OCI-LY3 (cell line): ENCODE measurements at regions not wholly inside any gene's neighbourhood (a gene's known extent, or its start where the extent isn't known, plus 50 kb on each side); places are given as distances from the start of the nearest gene placed in this dataset.
"Not testable (repeated sequence)": the region's sequence is repeated elsewhere in the genome, so short reads cannot be mapped to it uniquely, and the experiment has no call there.

Experiments
- H2AFZ ChIP-seq: fragments of 200-600, 300-600 bp; shearing (Covaris generic); 2 replicates; pipeline ENCODE4 v1.6.0; 2014; ENCODE audit warnings: antibody characterized with exemption, low read depth, low read length
- H3K27ac ChIP-seq: fragments of 200-600, 300-600 bp; sonication (generic); 2 replicates; pipeline ENCODE4 v1.5.1; 2014; ENCODE audit warnings: mild to moderate bottlenecking, low read length, moderate library complexity, mixed read lengths
- H3K27me3 ChIP-seq: fragments of 200-600, 300-600 bp; sonication (generic); 2 replicates; pipeline ENCODE4 v1.6.1; 2014; ENCODE audit warnings: low read depth, low read length, mixed read lengths
- H3K36me3 ChIP-seq: fragments of 200-600, 300-600 bp; sonication (generic); replicated peaks from 2 replicates; pipeline ENCODE3; 2014; ENCODE audit warnings: low read depth, low read length, mixed read lengths
- H3K4me1 ChIP-seq: fragments of 300-600, 200-600 bp; sonication (generic); 2 replicates; pipeline ENCODE4 v1.6.1; 2014; ENCODE audit warnings: low read length, mixed read lengths
- H3K4me2 ChIP-seq: fragments of 200-600, 300-600 bp; sonication (generic); 2 replicates; pipeline ENCODE4 v1.6.1; 2014; ENCODE audit warnings: low read length, mixed read lengths
- H3K4me3 ChIP-seq: fragments of 300-600, 200-600 bp; sonication (generic); 2 replicates; pipeline ENCODE4 v1.5.1; 2014; ENCODE audit warnings: antibody characterized with exemption, mild to moderate bottlenecking, low read length, moderate library complexity
- H3K79me2 ChIP-seq: fragments of 300-600, 200-600 bp; shearing (Covaris generic); 2 replicates; pipeline ENCODE4 v1.6.1; 2014; ENCODE audit warnings: mild to moderate bottlenecking, low read length, mixed read lengths
- H3K9ac ChIP-seq: fragments of 300-600, 200-600 bp; shearing (Covaris generic); 2 replicates; pipeline ENCODE4 v1.6.0; 2014; ENCODE audit warnings: mild to moderate bottlenecking, low read length, moderate library complexity
- H3K9me3 ChIP-seq: fragments of 200-600, 300-600 bp; shearing (Covaris generic); 2 replicates; pipeline ENCODE4 v1.6.1; 2014; ENCODE audit warnings: low read length, mixed read lengths; ENCODE audit not compliant: insufficient read depth
- H4K20me1 ChIP-seq: fragments of 200-600, 300-600 bp; sonication (generic); 2 replicates; pipeline ENCODE4 v1.6.1; 2016; ENCODE audit warnings: low read length, mixed read lengths; ENCODE audit not compliant: insufficient read depth
- EZH2phosphoT487 ChIP-seq: fragments of 200-600 bp; shearing (Covaris generic); IDR thresholded peaks from 2 replicates; pipeline ENCODE4 v1.6.1; 2018; ENCODE audit warnings: antibody characterized with exemption, mixed run types, low read depth
- TF ChIP-seq, protein P1 (sequence below): fragments of 200-600, 300-600 bp; sonication (generic); IDR thresholded peaks from 2 replicates; pipeline ENCODE4 v1.5.1; 2014; ENCODE audit warnings: antibody characterized with exemption, low read length, low read depth

- Histone ChIP-seq H3K27ac (no peak overlapping the region), H3K4me1 (no peaks in the 10 kb centered on the region), H3K27me3 (no peaks in the 10 kb centered on the region), H3K9me3 (no peaks in the 10 kb centered on the region), H2AFZ (no peak overlapping the region), H3K4me2 (no peak overlapping the region), H3K79me2 (no peaks in the 10 kb centered on the region), H3K9ac (no peak overlapping the region), H4K20me1 (no peaks in the 10 kb centered on the region), H3K4me3 (no peak overlapping the region), H3K36me3 (no peaks in the 10 kb centered on the region)
- no peak for TF ChIP-seq EZH2phosphoT487
- TF ChIP-seq, protein P1, sequence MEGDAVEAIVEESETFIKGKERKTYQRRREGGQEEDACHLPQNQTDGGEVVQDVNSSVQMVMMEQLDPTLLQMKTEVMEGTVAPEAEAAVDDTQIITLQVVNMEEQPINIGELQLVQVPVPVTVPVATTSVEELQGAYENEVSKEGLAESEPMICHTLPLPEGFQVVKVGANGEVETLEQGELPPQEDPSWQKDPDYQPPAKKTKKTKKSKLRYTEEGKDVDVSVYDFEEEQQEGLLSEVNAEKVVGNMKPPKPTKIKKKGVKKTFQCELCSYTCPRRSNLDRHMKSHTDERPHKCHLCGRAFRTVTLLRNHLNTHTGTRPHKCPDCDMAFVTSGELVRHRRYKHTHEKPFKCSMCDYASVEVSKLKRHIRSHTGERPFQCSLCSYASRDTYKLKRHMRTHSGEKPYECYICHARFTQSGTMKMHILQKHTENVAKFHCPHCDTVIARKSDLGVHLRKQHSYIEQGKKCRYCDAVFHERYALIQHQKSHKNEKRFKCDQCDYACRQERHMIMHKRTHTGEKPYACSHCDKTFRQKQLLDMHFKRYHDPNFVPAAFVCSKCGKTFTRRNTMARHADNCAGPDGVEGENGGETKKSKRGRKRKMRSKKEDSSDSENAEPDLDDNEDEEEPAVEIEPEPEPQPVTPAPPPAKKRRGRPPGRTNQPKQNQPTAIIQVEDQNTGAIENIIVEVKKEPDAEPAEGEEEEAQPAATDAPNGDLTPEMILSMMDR, result no peak
These were observed 73.8 kb downstream of the TTC6 start for GRCh38 chr14:37669242-37669641.

- H3K9ac ChIP-seq, result no peak overlapping the region
- no peaks in the 10 kb centered on the region for H3K4me1 ChIP-seq
- no peaks in the 10 kb centered on the region for H3K9me3 ChIP-seq
- no peaks in the 10 kb centered on the region for H4K20me1 ChIP-seq
- H3K79me2 ChIP-seq, result no peaks in the 10 kb centered on the region
- no peak overlapping the region for H2AFZ ChIP-seq
- H3K36me3 ChIP-seq, result no peaks in the 10 kb centered on the region
- H3K27ac ChIP-seq, result no peak overlapping the region
- no peak for TF ChIP-seq EZH2phosphoT487
- TF ChIP-seq, protein P1, result no peak
- no peak overlapping the region for H3K4me2 ChIP-seq
- H3K27me3 ChIP-seq, result no peaks in the 10 kb centered on the region
- no peak overlapping the region for H3K4me3 ChIP-seq
These were observed 78.0 kb downstream of the TTC6 start for GRCh38 chr14:37673439-37673838.

GRCh38 chr14:37678916-37679315, 83.5 kb downstream of the TTC6 start:
- TF ChIP-seq, protein P1, result no peak
- no peak for TF ChIP-seq EZH2phosphoT487
- H4K20me1 ChIP-seq, result no peaks in the 10 kb centered on the region
- no peaks in the 10 kb centered on the region for H3K36me3 ChIP-seq
- H3K4me1 ChIP-seq, result no peaks in the 10 kb centered on the region
- H3K27me3 ChIP-seq, result no peaks in the 10 kb centered on the region
- H3K9ac ChIP-seq, result no peak overlapping the region
- no peak overlapping the region for H3K4me2 ChIP-seq
- no peak overlapping the region for H3K27ac ChIP-seq
- H3K79me2 ChIP-seq, result no peaks in the 10 kb centered on the region
- H2AFZ ChIP-seq, result no peak overlapping the region
- no peak overlapping the region for H3K4me3 ChIP-seq
- no peaks in the 10 kb centered on the region for H3K9me3 ChIP-seq

GRCh38 chr14:37681486-37681885, 86.1 kb downstream of the TTC6 start:
- H3K9ac ChIP-seq, result no peak overlapping the region
- no peak overlapping the region for H3K4me3 ChIP-seq
- H3K27me3 ChIP-seq, result no peaks in the 10 kb centered on the region
- no peaks in the 10 kb centered on the region for H3K9me3 ChIP-seq
- H3K4me1 ChIP-seq, result no peaks in the 10 kb centered on the region
- H3K79me2 ChIP-seq, result no peaks in the 10 kb centered on the region
- TF ChIP-seq, protein P1, result no peak
- TF ChIP-seq EZH2phosphoT487, result no peak
- H2AFZ ChIP-seq, result no peak overlapping the region
- H3K4me2 ChIP-seq, result no peak overlapping the region
- H4K20me1 ChIP-seq, result no peaks in the 10 kb centered on the region
- H3K27ac ChIP-seq, result no peak overlapping the region
- no peaks in the 10 kb centered on the region for H3K36me3 ChIP-seq

DNA sequence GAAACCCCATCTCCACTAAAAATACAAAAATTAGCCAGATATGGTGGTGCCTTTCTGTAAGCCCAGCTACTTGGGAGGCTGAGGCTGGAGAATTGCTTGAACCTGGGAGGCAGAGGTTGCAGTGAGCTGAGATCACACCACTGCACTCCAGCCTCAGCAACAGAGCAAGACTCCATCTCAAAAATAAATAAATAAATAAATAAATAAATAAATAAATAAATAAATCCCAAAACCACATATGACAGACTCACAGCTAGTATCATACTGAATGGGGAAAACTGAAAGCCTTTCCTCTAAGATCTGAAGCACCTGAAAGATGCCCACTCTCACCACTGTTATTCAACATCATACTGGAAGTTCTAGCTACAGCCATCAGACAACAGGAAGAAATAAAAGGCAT, 97.3 kb downstream of the TTC6 start:
- H2AFZ ChIP-seq, H3K4me3 ChIP-seq, H3K27me3 ChIP-seq, H4K20me1 ChIP-seq, H3K79me2 ChIP-seq, H3K27ac ChIP-seq, H3K4me2 ChIP-seq, H3K9me3 ChIP-seq, H3K4me1 ChIP-seq, H3K36me3 ChIP-seq, H3K9ac ChIP-seq: not testable (repeated sequence)

- not testable (repeated sequence) for H4K20me1 ChIP-seq, H3K36me3 ChIP-seq, H3K27me3 ChIP-seq, H3K9me3 ChIP-seq, H3K4me2 ChIP-seq, H3K27ac ChIP-seq, H3K4me3 ChIP-seq, H2AFZ ChIP-seq, H3K79me2 ChIP-seq, H3K9ac ChIP-seq, H3K4me1 ChIP-seq
These were observed 98.0 kb downstream of the TTC6 start for GRCh38 chr14:37693420-37693819.
